ENCODE measurements at regions not wholly inside any gene's neighbourhood (a gene's known extent, or its start where the extent isn't known, plus 50 kb on each side); places are given as distances from the start of the nearest gene placed in this dataset.

DNA sequence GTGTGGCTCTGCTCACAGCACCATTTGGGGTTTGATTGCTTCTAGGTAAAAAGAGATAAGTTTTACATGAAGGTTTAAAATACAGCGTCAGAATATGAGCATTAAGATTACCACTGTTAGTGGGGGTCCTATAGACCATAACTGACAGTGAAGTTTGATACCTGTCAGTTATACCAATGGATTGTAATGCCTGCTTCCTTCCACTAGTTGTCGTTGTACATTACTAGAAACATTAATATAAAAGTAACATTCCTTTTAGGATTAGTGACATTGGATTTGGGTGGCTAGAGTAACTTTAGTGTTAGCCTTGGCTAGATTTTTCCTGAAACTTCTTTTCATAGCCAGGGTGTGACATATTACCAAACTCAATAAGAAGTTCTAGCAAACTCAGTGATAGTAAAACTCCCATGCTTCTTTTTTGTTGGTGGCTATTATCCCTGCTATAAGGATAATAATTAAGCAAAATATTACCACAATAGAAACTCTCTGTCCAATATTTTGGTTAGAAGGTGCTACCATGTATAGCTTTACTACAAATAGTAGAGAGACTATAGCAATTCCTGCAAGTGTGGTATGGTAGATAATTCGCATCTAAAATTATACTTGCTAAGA is 57.1 kb downstream of the FAM181B start:
- no peak for DNase-seq

DNA sequence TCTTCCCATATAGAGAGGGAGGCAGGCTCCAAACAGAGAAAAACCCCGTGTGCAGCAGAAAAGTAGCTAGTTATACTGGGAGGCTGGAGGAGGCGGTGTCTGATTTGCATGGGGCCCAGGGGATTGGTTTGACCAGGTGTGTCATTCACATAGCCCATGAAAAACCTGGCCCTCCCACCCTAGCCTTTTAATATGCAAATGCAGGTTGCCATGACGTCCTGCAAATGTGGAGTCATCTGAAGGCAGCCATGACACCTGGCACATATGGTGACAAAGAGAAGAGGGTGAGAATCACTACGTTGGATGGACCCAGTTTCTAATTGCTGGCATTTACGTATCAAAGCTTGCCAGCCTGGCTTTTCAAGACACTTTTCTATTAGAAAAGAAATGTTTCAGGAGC is 57.8 kb downstream of the FAM181B start:
- DNase-seq, result no peak

DNA sequence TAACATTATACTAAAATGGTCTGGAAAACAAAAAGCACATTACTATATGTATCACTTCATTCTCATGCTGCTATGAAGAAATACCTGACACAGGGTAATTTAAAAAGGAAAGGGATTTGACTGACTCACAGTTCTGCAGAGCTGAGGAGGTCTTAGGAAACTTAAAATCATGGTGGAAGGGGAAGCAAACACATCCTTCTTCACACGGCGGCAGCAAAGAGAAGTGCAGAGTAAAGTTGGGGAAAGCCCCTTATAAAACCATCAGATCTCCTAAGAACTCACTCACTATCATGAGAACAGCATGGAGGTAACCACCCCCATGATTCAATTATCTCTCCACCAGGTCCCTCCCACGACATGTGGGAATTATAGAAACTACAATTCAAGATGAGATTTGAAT is 60.0 kb downstream of the FAM181B start:
- no peak for DNase-seq

DNA sequence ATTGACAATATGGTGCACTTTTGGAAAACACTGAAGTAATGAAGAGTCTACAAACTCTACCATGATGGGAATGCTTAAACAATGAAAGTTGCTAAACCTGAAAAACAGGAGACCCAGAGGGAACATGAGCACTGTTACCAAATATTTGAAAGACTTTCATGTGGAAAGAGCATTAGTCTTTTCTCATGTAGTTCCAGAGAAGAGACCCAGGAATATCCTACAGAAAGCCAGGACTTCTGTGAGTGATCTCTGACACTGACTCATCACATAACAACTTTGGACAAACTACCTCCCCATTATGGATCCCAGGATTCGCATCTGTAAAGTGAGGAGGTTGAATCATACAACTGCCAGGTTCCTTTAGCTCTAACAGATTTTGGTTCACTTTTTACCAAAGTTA is 62.2 kb downstream of the FAM181B start:
- DNase-seq, result no peak

DNA sequence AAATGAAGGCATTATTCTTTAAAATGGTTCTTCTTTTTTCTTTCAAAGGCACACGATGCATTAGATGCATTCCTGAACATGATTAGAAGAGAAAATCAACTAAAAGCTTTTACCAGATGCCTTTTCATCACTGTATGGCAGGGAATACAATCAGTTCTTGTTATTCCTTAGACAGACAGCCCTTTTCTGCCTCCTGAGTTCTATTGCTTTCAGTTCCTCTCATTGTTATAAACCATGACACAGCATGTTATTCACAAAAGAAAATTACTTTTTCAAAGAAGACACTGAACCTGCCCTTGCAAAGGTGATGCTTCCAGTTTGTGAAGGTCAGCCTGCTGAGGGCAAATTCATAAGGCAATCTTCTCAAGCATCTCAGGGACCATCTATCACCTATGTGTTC is 70.1 kb downstream of the FAM181B start:
- DNase-seq, result no peak

DNA sequence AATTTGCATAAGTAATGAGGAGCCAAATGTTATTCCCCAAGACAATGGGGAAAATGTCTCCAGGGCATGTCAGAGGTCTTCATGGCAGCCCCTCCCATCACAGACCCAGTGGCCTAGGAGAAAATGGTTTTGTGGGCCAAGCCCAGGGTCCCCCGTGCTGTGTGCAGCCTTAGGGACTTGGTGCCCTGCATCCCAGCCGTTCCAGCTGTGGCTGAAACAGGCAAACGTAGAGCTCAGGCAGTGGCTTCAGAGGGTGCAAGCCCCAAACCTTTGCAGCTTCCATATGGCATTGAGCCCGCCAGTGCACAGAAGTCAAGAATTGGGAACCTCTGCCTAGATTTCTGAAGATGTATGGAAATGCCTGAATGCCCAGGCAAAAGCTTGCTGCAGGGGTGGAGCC is 79.9 kb downstream of the FAM181B start:
- DNase-seq, result no peak

DNA sequence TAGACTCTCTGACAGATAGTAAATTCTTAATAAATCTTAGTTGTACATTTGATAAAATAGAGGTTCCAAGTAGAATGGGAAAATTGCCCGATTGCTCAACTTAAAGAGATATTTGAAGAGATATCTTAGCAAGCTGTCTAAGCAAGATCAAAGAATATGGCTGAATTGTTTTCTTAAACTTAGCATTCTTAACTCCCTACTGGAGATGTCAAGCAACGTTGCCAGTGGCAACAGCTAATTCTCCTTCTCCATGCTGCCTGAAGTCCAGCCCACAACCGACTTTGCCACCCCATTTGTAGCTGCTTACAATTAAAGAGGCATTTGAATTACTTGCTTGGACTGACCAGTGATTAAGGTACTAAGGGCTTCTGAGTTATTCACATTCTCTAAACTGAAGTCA is 94.4 kb downstream of the FAM181B start:
- DNase-seq, result no peak

DNA sequence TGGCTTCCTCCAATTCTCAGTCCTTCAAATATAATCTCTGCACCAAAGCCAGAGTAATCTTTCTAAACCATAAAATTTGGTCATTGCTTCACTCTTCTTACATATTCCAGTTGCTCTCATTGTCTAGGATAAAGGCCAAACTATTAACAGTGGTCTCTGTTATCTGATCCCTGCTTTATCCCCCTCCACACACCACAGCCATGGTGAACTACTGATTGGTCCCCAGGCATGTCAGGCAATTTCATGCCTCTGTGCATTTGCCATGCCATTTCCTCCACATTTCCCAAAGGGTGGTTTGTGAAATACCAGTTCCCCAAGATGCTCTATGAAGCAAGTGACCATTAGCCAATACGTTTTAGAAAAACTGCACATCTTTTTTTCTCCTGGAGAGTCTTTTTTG is 97.0 kb downstream of the FAM181B start:
- DNase-seq, result no peak

DNA sequence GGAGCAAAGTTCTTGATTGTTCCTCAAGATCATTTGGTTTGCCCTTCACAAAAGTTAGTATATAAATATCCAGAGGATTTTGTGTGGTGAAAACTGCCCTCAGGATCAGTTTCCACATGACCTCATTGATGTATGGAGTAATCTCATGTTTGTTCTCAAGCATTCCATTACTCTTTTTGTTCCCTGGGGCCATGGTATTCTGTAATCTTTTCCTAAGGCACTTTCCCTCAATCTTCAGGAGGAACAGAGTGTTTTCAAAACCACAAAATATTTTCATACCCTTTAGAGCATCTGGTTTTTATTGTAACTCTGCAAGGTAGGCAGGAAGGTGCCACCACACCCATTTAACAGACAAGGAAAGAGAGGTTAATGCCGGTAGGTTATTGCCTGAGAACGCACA is 99.6 kb downstream of the FAM181B start:
- DNase-seq, result no peak

DNA sequence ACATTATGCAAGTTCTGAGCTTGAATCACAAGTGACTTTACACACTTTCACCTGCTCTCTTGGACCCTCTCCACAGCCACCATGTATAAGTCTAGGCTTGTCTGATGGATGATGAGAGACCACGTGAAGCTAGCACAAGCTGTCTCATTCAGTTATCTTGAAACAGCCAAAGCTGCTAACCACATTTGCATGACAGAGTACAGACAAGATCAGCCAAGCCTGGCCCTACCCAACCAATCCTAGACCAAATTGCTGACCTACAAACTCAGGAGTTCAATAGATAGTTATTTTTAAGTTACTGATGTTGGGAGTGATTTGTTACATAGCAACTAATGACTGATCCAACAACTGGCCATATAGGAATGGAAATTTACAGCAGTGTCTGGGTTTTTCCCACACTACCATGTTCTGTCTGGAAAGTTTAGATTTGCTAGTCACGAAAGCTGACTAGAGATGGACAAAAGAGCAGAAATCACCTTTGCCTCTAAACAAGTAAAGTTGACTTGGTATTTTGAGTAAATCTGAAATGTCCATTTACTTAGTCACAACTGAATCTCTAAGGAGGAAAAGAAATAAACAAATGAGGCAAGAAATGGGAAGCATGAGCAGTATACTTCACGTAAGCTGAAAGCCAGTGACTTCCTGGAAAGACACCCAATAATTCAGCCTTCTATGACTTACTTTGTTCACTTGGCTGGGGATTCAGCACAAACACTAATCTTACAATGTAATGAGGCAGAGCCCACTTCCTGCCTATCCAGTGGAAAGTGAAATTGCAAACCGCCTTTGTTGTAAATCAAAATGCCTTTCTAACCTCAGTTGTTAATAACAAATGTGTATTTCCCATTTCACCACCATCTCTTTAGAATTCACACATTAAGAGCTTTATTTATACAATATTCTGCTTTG is 101.7 kb downstream of the FAM181B start:
- DNase-seq, result no peak

DNA sequence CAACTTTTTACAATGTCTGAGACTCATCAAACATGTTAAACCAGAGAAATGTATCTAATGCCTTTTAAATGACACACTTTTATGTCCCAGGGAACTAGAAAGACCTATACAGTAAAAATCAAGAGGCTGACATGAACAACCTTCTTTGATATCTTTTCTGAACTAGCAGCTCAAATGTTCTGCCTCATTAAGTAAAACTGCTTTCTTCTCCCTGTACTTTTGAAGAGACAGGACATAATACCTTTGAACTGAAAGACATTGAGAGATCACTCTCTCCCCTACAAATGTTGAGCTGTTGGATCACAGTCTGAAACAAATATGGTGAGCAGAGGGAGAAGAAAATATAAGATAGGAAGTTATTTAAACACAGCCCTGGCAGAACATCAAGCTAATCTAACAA is 123.0 kb downstream of the FAM181B start:
- no peak for DNase-seq

DNA sequence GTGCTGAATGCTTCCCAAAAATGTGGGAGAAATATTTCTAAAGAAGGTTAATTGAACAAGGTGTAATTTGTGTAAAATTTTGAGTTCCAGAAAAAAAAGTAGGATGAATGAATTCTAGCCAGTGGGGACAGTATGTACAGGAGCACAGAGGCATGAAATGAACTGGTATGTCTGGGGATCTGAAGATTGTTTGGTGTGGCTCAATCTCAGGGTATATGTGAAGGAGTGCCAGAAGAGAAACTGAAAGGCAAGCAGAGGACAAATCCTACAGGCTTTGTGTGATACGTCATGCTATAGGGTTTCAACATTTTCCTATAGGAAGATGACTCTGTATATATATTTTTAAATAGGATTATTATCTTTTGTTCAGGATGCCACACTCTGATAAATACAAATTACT is 126.9 kb downstream of the FAM181B start:
- no peak for DNase-seq

DNA sequence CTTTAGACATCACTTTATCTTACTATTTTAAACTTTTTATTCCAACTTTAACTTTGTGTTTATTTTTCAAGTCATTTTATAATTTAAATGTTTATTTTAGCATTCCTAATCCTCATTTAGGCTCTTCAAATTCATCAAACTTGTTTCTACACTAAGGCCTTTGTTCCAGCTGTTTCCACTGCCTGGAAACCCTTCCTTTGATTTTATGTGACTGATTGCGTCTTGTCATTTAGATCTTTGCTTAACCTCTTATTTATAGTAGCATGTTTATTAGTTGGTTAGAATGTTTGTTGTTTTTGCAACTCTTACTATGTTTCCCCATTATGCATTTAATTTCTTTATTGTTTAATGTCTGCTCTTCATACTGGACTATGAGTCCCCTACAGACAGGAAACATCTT is 132.0 kb downstream of the FAM181B start:
- DNase-seq, result no peak

DNA sequence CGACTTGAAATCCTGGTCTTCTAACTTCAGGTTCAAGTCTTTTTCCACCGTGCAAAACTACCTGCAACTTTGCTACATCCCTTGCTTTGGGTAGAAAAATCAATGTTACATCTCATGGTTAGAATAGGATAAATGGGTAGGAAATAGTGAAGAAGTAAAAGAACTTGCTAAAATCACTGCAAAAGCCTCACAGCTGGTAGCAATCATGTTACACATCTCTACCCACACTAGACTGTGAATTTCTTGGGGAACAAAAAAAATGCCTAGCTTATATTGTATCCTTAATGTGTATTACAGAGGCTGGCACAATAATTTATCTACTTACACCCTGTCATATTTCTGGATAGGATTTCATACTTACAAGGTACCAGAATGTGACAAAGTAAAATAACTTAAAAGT is 133.8 kb downstream of the FAM181B start:
- DNase-seq, result no peak

DNA sequence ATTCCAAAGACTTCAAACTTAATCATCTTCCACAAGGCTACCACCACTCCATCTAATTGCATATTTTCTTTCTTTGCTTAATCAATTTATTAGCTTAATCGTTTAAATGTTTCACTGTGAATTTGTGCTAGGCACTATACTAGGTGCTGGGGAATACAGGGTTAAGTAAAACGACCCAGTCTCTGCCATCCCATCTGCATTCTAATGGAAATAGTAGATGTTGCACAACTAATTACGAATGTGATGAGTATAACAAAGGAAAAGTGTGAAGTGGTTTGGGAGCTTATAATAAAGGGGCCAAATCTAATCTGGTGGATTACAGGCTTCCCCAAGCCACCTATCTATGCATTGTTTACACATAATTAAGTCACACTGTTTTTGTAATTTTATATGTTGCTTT is 147.1 kb downstream of the FAM181B start:
- no peak for DNase-seq

DNA sequence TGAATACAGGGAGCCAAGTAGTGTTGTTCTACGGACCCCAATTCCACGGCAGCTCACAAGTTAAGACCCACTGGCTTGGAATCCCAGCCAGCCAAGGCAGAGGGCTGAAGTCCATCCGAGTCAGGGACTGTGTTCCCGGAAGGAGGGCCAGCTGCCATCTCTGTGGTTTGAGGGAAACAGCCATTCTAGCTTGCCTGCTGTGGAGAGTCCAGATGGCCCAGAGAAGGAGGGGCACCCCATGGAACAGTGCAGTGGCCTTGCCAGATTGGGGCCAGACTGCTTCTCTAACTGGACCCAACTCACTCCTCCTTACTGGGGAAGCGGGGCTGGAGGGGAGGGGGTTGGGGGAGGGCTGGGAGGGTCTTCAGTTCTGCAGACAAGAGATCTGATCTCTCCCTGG is 156.4 kb downstream of the FAM181B start:
- no peak for DNase-seq

DNA sequence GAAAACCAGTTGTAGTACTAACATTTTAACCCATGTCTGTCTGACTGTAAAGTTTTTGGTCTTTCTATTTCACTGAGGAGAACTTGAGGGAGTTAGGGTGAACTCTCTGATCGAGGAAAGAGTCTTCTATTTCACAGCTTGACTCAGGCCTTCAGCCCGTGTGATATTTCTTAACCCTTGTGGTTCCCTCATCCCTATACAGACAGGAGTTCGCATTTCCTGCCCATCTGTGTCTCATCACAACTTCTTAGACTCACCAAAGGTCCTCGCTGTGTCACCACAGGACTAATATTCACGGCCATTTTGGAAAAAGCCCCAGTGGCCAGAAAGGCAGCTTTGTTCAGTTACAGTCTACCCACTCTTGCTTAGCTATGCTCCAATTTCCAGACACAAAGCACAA is 172.8 kb downstream of the FAM181B start:
- DNase-seq, result no peak

DNA sequence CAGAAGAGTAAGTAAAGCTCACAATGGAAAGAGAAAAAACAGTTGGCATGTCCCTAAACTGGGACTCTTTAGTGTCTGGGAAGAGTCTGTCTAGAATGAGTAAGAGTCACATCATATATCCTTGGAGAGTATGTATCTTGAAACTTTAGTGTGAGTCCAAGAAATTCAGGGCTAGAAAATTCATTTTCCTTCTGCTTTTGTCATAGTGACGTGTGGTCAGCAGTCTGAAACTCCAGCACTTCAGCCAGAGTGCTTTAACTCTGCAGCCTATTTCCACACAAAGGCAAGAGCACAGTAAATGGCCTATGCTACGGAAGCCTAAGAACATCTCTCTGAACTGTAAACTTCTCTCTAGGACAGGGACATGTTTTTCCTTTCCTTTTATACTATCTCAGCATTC is 174.1 kb downstream of the FAM181B start:
- DNase-seq, result no peak

DNA sequence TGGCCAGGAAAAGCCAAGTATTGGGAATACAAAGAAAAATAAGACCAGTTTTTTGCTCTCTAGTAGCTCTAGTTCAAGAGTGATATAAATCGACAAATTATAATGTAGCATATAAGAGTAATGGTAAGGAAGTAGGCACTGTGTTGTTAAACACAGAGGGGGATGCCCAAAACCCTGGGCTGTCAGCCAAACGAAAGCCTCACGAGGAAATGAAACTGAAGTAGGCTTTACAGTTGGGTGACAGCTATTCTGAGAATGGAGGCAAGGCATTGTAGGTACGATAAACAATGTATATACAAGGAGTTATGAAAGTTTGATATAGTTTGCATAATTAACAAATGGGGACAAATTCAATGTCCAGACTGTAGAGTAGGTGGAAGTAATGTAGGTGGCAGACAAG is 176.4 kb downstream of the FAM181B start:
- DNase-seq, result no peak

DNA sequence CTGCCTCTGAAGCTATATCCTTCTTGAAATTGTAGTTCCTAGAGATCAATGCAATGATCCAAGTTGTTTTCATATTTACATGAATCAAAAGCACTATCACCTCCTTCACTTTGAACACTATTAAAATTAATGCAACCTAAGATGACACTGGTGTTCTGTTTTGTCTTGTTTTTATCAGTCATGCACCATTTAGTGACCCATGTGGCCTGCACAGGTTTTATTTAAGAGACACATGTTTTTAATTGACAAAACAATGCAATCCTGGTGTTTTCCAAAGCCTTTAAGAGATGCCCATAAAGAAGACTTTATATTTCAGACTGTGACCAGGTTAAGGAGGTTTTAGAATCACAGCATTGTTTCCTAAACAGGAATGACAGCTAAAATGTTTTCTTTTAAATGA is 177.5 kb downstream of the FAM181B start:
- DNase-seq, result no peak

DNA sequence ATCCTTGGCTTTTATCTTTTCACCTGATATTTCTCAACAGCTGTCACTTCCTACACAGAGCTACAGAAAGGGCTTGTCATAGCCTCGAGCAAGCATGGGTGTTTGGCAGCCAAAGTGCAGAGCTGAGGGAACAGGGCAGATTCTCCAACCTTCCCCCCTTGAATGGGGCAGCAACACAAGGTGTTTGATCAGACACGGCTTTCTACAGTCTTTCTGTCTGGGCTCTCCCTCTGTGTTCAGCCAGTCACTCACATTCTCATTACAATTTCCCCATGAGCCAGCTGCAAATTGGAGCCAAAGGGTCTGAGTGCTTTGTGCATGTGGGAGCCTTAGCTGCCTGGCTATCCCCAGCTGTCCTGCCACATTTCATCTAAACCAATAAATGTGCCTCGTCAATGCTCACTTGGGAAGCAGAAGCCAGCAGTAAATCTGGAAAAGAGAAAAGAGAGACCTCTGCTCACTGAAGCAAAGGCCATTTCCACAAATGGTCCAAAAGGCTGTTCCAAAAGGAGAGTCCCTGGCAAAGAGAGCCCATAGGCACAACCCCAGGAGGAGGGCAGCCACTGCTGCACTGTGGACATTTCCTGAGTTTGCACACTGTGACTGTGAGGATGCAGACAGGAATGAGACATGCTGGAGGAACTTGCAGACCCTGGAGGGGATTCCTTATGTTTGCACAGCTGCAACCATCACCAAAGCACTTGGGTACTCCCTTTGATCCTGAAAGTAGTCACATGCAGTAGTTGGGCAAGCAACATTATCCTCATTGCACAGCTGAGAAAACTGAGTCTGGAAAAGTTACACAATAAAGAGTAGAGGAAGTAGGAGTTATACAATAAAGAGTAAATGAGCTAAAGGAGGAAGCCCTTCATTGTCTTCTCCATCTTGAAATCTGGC is 186.8 kb downstream of the FAM181B start:
- no peak for DNase-seq

DNA sequence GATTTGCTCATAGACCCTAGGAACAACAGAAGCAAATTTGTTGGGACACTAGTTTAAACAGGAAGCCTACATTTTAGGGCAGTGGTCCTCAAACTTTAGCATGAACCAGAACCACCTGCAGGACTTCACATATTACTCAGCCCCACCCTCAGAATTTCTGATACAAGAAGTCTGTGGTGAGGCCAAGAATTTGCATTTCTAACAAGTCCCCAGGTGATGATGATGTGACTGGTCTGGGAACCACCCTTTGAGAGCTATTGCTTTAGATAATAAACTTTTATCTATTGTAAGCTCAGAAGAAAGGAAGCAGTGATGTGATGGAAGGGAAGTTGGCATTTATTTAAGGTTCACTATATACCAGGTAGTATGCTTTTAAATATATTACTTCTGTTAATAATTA is 194.0 kb downstream of the FAM181B start:
- DNase-seq, result no peak

DNA sequence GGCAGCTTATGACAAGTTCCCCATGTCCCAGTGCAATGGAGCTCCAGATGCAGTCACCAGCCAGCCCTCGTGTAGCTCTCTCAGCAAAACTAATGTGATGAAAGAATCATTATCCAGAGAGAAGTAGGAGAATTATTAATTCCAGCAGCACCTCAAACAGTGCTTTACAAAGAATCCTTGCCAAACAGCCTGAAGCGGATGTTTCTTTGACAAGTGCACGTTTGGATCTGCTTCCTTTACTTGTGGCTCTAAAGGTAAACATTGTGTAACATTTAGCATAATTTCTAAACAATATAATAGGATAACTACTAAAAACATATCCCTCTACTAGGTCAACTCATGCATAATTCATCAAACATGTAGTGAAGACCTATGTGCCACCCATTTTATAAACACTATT is 197.0 kb downstream of the FAM181B start:
- DNase-seq, result no peak

All from activated effector memory CD4-positive, alpha-beta T cell treated with anti-CD3 and anti-CD28 coated beads, Interleukin-2, amount 50 U/mL, for 16 hours (primary cell).